ENCODE measurements at regions not wholly inside any gene's neighbourhood (a gene's known extent, or its start where the extent isn't known, plus 50 kb on each side); places are given as distances from the start of the nearest gene placed in this dataset.

- no peak for TF ChIP-seq POLR2A (IDR thresholded peaks at IDR 0.05)
- no peak for TF ChIP-seq CTCF (IDR thresholded peaks at IDR 0.05)
Observed at GRCh38 chr7:12002428-12002827, 170.4 kb upstream of the THSD7A start.

Measured in heart left ventricle (tissue), 13 donors.